ENCODE measurements at regions not wholly inside any gene's neighbourhood (a gene's known extent, or its start where the extent isn't known, plus 50 kb on each side); places are given as distances from the start of the nearest gene placed in this dataset.

GRCh38 chr12:22765421-22766130, 140.6 kb downstream of the ETNK1 start:
- no peak overlapping the region for H3K4me3 ChIP-seq (ENCODE audit: low read depth, low read length)
- TF ChIP-seq CTCF (IDR thresholded peaks at IDR 0.05; ENCODE audit: borderline replicate concordance, insufficient read depth, low read depth, low read length), result no peak

GRCh38 chr12:22766911-22767420, 142.0 kb downstream of the ETNK1 start:
- TF ChIP-seq CTCF (IDR thresholded peaks at IDR 0.05; ENCODE audit: borderline replicate concordance, insufficient read depth, low read depth, low read length), result no peak
- H3K4me3 ChIP-seq (ENCODE audit: low read depth, low read length), result no peak overlapping the region

- H3K4me3 ChIP-seq (ENCODE audit: low read depth, low read length), result no peak overlapping the region
- TF ChIP-seq CTCF (IDR thresholded peaks at IDR 0.05; ENCODE audit: borderline replicate concordance, insufficient read depth, low read depth, low read length), result no peak
Measured at GRCh38 chr12:22781339-22781738, 156.4 kb downstream of the ETNK1 start.

- no peak for TF ChIP-seq CTCF (IDR thresholded peaks at IDR 0.05; ENCODE audit: borderline replicate concordance, insufficient read depth, low read depth, low read length)
- no peak overlapping the region for H3K4me3 ChIP-seq (ENCODE audit: low read depth, low read length)
Measured at GRCh38 chr12:22787557-22787956, 162.6 kb downstream of the ETNK1 start.

GRCh38 chr12:22788913-22789312, 163.9 kb downstream of the ETNK1 start:
- no peak overlapping the region for H3K4me3 ChIP-seq (ENCODE audit: low read depth, low read length)
- no peak for TF ChIP-seq CTCF (IDR thresholded peaks at IDR 0.05; ENCODE audit: borderline replicate concordance, insufficient read depth, low read depth, low read length)

- H3K4me3 ChIP-seq (ENCODE audit: low read depth, low read length), result no peak overlapping the region
- no peak for TF ChIP-seq CTCF (IDR thresholded peaks at IDR 0.05; ENCODE audit: borderline replicate concordance, insufficient read depth, low read depth, low read length)
Measured at GRCh38 chr12:22792138-22792537, 167.2 kb downstream of the ETNK1 start.

- no peak overlapping the region for H3K4me3 ChIP-seq (ENCODE audit: low read depth, low read length)
- no peak for TF ChIP-seq CTCF (IDR thresholded peaks at IDR 0.05; ENCODE audit: borderline replicate concordance, insufficient read depth, low read depth, low read length)
Measured at GRCh38 chr12:22794017-22794416, 169.0 kb downstream of the ETNK1 start.
